Smooth muscle cell (in vitro differentiated cells): ENCODE measurements at regions not wholly inside any gene's neighbourhood (a gene's known extent, or its start where the extent isn't known, plus 50 kb on each side); places are given as distances from the start of the nearest gene placed in this dataset.

ENCODE experiments used
- DNase-seq: peaks from one replicate; lab custom pipeline; 2025; ENCODE audit not compliant: unreplicated experiment; lab: John Stamatoyannopoulos, UW
- H2AFZ ChIP-seq: fragments of 200-600 bp; sonication (generic); 2 replicates; pipeline ENCODE4 v1.6.0; 2016; ENCODE audit warnings: antibody characterized with exemption, low read depth, mild to moderate bottlenecking
- H3F3A ChIP-seq: fragments of 200-600 bp; sonication (generic); 2 replicates; pipeline ENCODE4 v1.6.0; 2017; ENCODE audit warnings: antibody characterized with exemption, low read depth
- H3K27ac ChIP-seq: fragments of 200-600 bp; sonication (generic); 2 replicates; pipeline ENCODE4 v1.5.1; 2016; ENCODE audit warnings: low read depth, mild to moderate bottlenecking
- H3K27me3 ChIP-seq: fragments of 200-600 bp; sonication (generic); 2 replicates; pipeline ENCODE4 v1.6.1; 2016; ENCODE audit warnings: low read depth, mild to moderate bottlenecking
- H3K36me3 ChIP-seq: fragments of 200-600 bp; sonication (generic); 2 replicates; pipeline ENCODE4 v1.5.1; 2016; ENCODE audit warnings: low read depth
- H3K4me1 ChIP-seq: fragments of 200-600 bp; sonication (generic); 2 replicates; pipeline ENCODE4 v1.5.1; 2016; ENCODE audit warnings: low read depth
- H3K4me2 ChIP-seq: fragments of 200-600 bp; sonication (generic); 2 replicates; pipeline ENCODE4 v1.6.0; 2016; ENCODE audit warnings: mild to moderate bottlenecking
- H3K4me3 ChIP-seq: fragments of 200-600 bp; sonication (generic); 2 replicates; pipeline ENCODE4 v1.5.1; 2016; ENCODE audit warnings: mild to moderate bottlenecking
- H3K79me2 ChIP-seq: fragments of 200-600 bp; sonication (generic); 2 replicates; pipeline ENCODE4 v1.6.0; 2016; ENCODE audit warnings: low read depth, mild to moderate bottlenecking
- H3K9ac ChIP-seq: fragments of 200-600 bp; sonication (generic); 2 replicates; pipeline ENCODE4 v1.6.0; 2016; ENCODE audit warnings: low read depth
- H3K9me3 ChIP-seq: fragments of 200-600 bp; sonication (generic); replicated peaks from 2 replicates; pipeline ENCODE4 v1.5.1; 2016; ENCODE audit warnings: low read depth
- H4K20me1 ChIP-seq: fragments of 200-600 bp; sonication (generic); 2 replicates; pipeline ENCODE4 v1.6.0; 2016; ENCODE audit warnings: low read depth
- CTCF ChIP-seq: fragments of 200-600 bp; sonication (generic); IDR thresholded peaks from 2 replicates; pipeline ENCODE4 v1.5.1; 2017; ENCODE audit warnings: borderline replicate concordance, mild to moderate bottlenecking, antibody characterized with exemption; ENCODE audit not compliant: insufficient read depth, poor library complexity, severe bottlenecking
- WGBS: methylation state at CpG from one replicate; pipeline ENCODE4 v1.1.7; 2016; ENCODE audit warnings: low lambda C conversion rate; 5-methylcytosine and 5-hydroxymethylcytosine counted together

DNA sequence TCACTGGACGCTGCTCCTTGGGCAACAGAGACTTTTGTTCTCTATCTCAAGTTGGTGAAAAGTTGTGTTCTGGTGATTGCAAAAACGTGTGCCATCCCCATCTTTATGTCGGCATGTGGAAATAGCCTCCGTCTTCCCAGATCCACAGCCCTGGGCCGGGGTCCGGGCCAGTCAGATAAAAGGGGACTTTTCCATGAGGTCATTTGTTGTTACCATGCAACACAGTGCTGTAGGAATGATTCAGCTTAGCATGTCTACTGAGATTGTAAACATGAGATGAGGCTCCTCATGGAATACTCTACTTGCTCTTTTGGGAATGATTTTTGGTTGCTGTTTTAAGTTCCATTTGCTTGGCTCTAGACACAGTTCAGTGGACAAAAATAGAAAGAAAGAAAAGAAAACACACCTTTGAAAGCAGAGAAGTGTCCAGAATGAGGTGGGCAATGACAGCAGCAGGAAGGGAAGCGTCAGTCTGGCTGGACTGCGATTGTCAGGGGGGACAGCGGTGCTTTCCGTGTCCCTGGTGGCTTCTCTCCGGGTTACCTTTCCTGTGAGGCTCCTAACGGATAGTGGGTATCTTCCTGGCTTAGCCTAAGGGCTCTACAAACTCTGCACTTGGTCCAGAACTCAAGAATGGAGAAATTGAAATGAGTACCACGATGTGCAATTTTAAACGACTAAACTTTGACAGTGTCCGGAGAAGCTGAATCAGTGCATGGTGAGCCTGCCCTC is 91.6 kb downstream of the TEX29 start:
- H2AFZ ChIP-seq = no peak overlapping the region
- H3K4me1 ChIP-seq = peaks cover 15% of the 10 kb centered on the region
- no peaks in the 10 kb centered on the region for H4K20me1 ChIP-seq
- no peaks in the 10 kb centered on the region for H3K9me3 ChIP-seq
- no peaks in the 10 kb centered on the region for H3F3A ChIP-seq
- H3K79me2 ChIP-seq = no peaks in the 10 kb centered on the region
- 72% methylated on average over 15 of the region's 15 CpGs for WGBS
- no peak overlapping the region for H3K4me2 ChIP-seq
- no peak overlapping the region for H3K9ac ChIP-seq
- peaks cover 13% of the 10 kb centered on the region for H3K27me3 ChIP-seq
- H3K36me3 ChIP-seq = no peaks in the 10 kb centered on the region
- DNase-seq = no peak
- no peak for TF ChIP-seq CTCF
- H3K27ac ChIP-seq = peak overlapping the region; percentile 4
- no peak overlapping the region for H3K4me3 ChIP-seq

DNA sequence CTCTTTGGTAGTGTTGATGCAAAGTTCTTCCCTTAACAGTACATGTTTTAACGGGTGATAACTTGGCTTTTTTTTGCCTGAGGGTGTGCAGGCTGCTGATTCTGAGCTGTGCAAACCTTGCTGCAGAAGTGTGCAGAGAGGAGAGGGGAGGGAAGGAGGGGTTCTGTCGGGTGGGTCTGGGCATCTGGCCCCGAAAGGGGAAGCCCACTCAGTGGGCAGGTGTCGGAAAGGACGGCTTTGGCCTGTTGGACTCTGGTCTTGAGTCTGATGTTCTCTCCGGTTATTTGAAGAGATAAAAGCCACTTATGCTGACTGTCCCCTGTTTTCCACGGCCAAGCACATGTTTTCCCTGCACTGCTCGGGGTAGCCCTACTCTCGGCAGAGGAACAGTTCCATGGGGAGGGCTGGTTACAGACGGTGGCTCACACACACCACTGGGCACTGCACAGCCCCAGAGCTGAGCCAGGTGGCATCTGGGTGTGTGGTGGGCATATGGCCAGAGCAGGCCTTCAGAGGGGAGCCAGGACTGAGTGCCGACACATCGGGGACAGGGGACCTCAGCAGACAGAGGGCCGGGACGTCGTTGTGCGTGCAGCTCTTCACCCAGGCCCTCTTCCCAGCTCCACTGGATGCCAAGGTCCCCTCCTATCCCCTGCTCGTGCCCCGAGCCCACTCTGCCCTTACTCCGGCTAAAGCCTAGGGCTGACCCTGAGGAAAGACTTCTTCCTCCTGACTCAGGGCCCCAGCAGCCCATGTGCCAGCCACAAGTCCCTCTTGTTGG is 93.2 kb downstream of the TEX29 start:
- no peak overlapping the region for H3K27ac ChIP-seq
- H3K4me1 ChIP-seq = peaks cover 15% of the 10 kb centered on the region
- DNase-seq = no peak
- no peak overlapping the region for H3K4me2 ChIP-seq
- H3K9ac ChIP-seq = no peak overlapping the region
- H2AFZ ChIP-seq = no peak overlapping the region
- 89% methylated on average over 19 of the region's 19 CpGs for WGBS
- no peak for TF ChIP-seq CTCF
- no peak overlapping the region for H3K4me3 ChIP-seq
- H3K9me3 ChIP-seq = no peaks in the 10 kb centered on the region
- no peaks in the 10 kb centered on the region for H3K79me2 ChIP-seq
- H3F3A ChIP-seq = no peaks in the 10 kb centered on the region
- no peaks in the 10 kb centered on the region for H3K36me3 ChIP-seq
- no peaks in the 10 kb centered on the region for H4K20me1 ChIP-seq
- peaks cover 19% of the 10 kb centered on the region for H3K27me3 ChIP-seq

GRCh38 chr13:111414341-111414740 is 93.9 kb downstream of the TEX29 start:
- no peak for TF ChIP-seq CTCF
- peaks cover 19% of the 10 kb centered on the region for H3K27me3 ChIP-seq
- H2AFZ ChIP-seq = no peak overlapping the region
- H3K79me2 ChIP-seq = no peaks in the 10 kb centered on the region
- 89% methylated on average over 9 of the region's 9 CpGs for WGBS
- no peaks in the 10 kb centered on the region for H4K20me1 ChIP-seq
- peaks cover 15% of the 10 kb centered on the region for H3K4me1 ChIP-seq
- DNase-seq = no peak
- no peak overlapping the region for H3K9ac ChIP-seq
- H3K27ac ChIP-seq = no peak overlapping the region
- no peaks in the 10 kb centered on the region for H3K9me3 ChIP-seq
- no peaks in the 10 kb centered on the region for H3K36me3 ChIP-seq
- H3K4me2 ChIP-seq = no peak overlapping the region
- no peak overlapping the region for H3K4me3 ChIP-seq
- no peaks in the 10 kb centered on the region for H3F3A ChIP-seq
